ENCODE measurements at regions not wholly inside any gene's neighbourhood (a gene's known extent, or its start where the extent isn't known, plus 50 kb on each side); places are given as distances from the start of the nearest gene placed in this dataset.

- DNase-seq (ENCODE audit: low spot score) = no peak
- no peak overlapping the region for H3K14ac ChIP-seq (ENCODE audit: low read length)
- no peaks in the 10 kb centered on the region for H3K79me1 ChIP-seq (ENCODE audit: low read depth, low read length)
- H4K91ac ChIP-seq (ENCODE audit: low read depth, low read length, poor library complexity) = no peak overlapping the region
- H3K36me3 ChIP-seq (replicated peaks in 1 of 2; ENCODE audit: control insufficient read depth in 2 of 2, insufficient read depth in 2 of 2, low read length in 2 of 2) = no peaks in the 10 kb centered on the region
- no peaks in the 10 kb centered on the region for H3K27me3 ChIP-seq (ENCODE audit: control insufficient read depth in 3 of 3, insufficient read depth in 3 of 3, low read depth in 1 of 3, low read length in 3 of 3)
- no peak overlapping the region for H3K18ac ChIP-seq (ENCODE audit: low read length)
- no peak overlapping the region for H2AK5ac ChIP-seq (ENCODE audit: low read depth, low read length)
- H2BK12ac ChIP-seq (ENCODE audit: low read length) = no peak overlapping the region
- H3K4me3 ChIP-seq (ENCODE audit: low read length in 2 of 2) = no peak overlapping the region
- no CpG with 5 or more reads among the region's 3 CpGs for WGBS, 2 donors (ENCODE audit: extremely low coverage in 2 of 2, insufficient read length in 2 of 2, insufficient replicate concordance in 1 of 2)
- no peak overlapping the region for H3K23ac ChIP-seq (ENCODE audit: low read depth, low read length, poor library complexity)
- H3K4ac ChIP-seq (ENCODE audit: low read length) = no peak overlapping the region
- H4K8ac ChIP-seq (ENCODE audit: low read depth, low read length) = no peak overlapping the region
- H2BK120ac ChIP-seq (ENCODE audit: low read depth, low read length) = no peak overlapping the region
- no peaks in the 10 kb centered on the region for H3K9me3 ChIP-seq (replicated peaks in 1 of 2; ENCODE audit: control insufficient read depth in 2 of 2, insufficient read depth in 1 of 2, low read depth in 1 of 2, low read length in 2 of 2)
- no peak overlapping the region for H2AFZ ChIP-seq (ENCODE audit: low read length)
- no peak overlapping the region for H3K27ac ChIP-seq (replicated peaks; ENCODE audit: low read length)
- H3K4me2 ChIP-seq (ENCODE audit: insufficient read depth, low read length, poor library complexity, severe bottlenecking) = no peak overlapping the region
- no peak overlapping the region for H2BK15ac ChIP-seq (ENCODE audit: low read length)
- no peak overlapping the region for H2BK5ac ChIP-seq (ENCODE audit: low read length)
- H3K4me1 ChIP-seq (ENCODE audit: control insufficient read depth in 2 of 2, insufficient read depth in 1 of 2, low read depth in 1 of 2, low read length in 2 of 2) = no peaks in the 10 kb centered on the region
- H3K9ac ChIP-seq (ENCODE audit: low read depth, low read length, poor library complexity) = no peak overlapping the region
Observed at GRCh38 chr21:15531986-15532385, 197.8 kb upstream of the USP25 start.

DNA sequence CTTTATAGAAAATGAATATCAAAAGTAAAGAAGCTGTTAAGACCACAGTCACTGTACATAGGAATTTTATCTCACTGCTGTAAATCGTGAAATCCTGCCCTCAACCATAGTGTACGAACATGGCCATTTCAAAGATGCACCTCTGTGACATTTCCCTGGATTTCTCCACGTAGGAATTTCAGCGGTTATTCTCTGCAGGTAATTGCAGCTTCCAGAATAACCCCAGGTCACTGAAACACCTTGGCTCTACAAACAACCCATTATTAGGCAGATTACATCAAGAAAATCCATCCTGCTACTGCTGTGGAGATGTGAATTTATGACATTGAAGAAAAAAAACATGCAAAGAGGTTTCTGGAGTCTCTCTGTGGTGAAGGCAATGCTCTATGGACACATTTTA is 196.2 kb upstream of the USP25 start:
- H3K9me3 ChIP-seq (replicated peaks in 1 of 2; ENCODE audit: control insufficient read depth in 2 of 2, insufficient read depth in 1 of 2, low read depth in 1 of 2, low read length in 2 of 2) = no peaks in the 10 kb centered on the region
- H3K4me2 ChIP-seq (ENCODE audit: insufficient read depth, low read length, poor library complexity, severe bottlenecking) = no peak overlapping the region
- no peaks in the 10 kb centered on the region for H3K79me1 ChIP-seq (ENCODE audit: low read depth, low read length)
- no peak overlapping the region for H3K18ac ChIP-seq (ENCODE audit: low read length)
- H2BK120ac ChIP-seq (ENCODE audit: low read depth, low read length) = no peak overlapping the region
- no peak overlapping the region for H2AK5ac ChIP-seq (ENCODE audit: low read depth, low read length)
- H3K4me1 ChIP-seq (ENCODE audit: control insufficient read depth in 2 of 2, insufficient read depth in 1 of 2, low read depth in 1 of 2, low read length in 2 of 2) = no peaks in the 10 kb centered on the region
- no peak overlapping the region for H3K23ac ChIP-seq (ENCODE audit: low read depth, low read length, poor library complexity)
- H2BK15ac ChIP-seq (ENCODE audit: low read length) = no peak overlapping the region
- no peak overlapping the region for H3K4me3 ChIP-seq (ENCODE audit: low read length in 2 of 2)
- no peak overlapping the region for H2BK12ac ChIP-seq (ENCODE audit: low read length)
- no CpG with 5 or more reads among the region's 4 CpGs for WGBS, 2 donors (ENCODE audit: extremely low coverage in 2 of 2, insufficient read length in 2 of 2, insufficient replicate concordance in 1 of 2)
- H4K8ac ChIP-seq (ENCODE audit: low read depth, low read length) = no peak overlapping the region
- H3K36me3 ChIP-seq (replicated peaks in 1 of 2; ENCODE audit: control insufficient read depth in 2 of 2, insufficient read depth in 2 of 2, low read length in 2 of 2) = no peaks in the 10 kb centered on the region
- no peak overlapping the region for H3K14ac ChIP-seq (ENCODE audit: low read length)
- H3K27ac ChIP-seq (replicated peaks; ENCODE audit: low read length) = no peak overlapping the region
- H3K4ac ChIP-seq (ENCODE audit: low read length) = no peak overlapping the region
- no peak overlapping the region for H4K91ac ChIP-seq (ENCODE audit: low read depth, low read length, poor library complexity)
- H3K9ac ChIP-seq (ENCODE audit: low read depth, low read length, poor library complexity) = no peak overlapping the region
- no peak overlapping the region for H2AFZ ChIP-seq (ENCODE audit: low read length)
- DNase-seq (ENCODE audit: low spot score) = no peak
- H3K27me3 ChIP-seq (ENCODE audit: control insufficient read depth in 3 of 3, insufficient read depth in 3 of 3, low read depth in 1 of 3, low read length in 3 of 3) = no peaks in the 10 kb centered on the region
- no peak overlapping the region for H2BK5ac ChIP-seq (ENCODE audit: low read length)

DNA sequence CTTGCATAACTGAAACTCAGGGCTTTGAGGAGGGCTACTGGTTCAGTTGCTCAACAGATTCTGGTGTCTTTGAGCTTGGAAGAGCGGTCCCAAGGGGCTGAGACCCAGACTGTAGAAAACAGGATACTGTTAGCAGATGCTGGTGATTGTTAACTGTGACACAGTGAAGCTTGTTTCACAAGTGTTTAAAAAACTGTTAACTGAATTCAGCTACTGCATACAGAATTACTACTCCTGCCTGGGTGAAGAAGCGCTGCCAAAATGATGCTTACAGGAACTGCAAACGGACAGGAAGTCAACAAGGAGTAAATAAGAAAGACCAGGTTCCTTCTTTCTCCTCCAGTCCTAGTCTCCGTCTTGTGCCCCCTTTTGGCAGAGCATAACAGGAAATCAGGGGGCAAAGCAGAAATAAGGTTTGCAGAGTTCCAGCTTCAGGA is 195.3 kb upstream of the USP25 start:
- Histone ChIP-seq H3K18ac (ENCODE audit: low read length) (no peak overlapping the region), H4K91ac (ENCODE audit: low read depth, low read length, poor library complexity) (no peak overlapping the region), H2BK15ac (ENCODE audit: low read length) (no peak overlapping the region), H3K4me3 (ENCODE audit: low read length in 2 of 2) (no peak overlapping the region), H3K79me1 (ENCODE audit: low read depth, low read length) (no peaks in the 10 kb centered on the region), H3K23ac (ENCODE audit: low read depth, low read length, poor library complexity) (no peak overlapping the region), H3K9me3 (replicated peaks in 1 of 2; ENCODE audit: control insufficient read depth in 2 of 2, insufficient read depth in 1 of 2, low read depth in 1 of 2, low read length in 2 of 2) (no peaks in the 10 kb centered on the region), H2BK120ac (ENCODE audit: low read depth, low read length) (no peak overlapping the region), H3K4ac (ENCODE audit: low read length) (no peak overlapping the region), H2BK5ac (ENCODE audit: low read length) (no peak overlapping the region), H2BK12ac (ENCODE audit: low read length) (no peak overlapping the region), H3K4me2 (ENCODE audit: insufficient read depth, low read length, poor library complexity, severe bottlenecking) (no peak overlapping the region), H3K14ac (ENCODE audit: low read length) (no peak overlapping the region), H3K36me3 (replicated peaks in 1 of 2; ENCODE audit: control insufficient read depth in 2 of 2, insufficient read depth in 2 of 2, low read length in 2 of 2) (no peaks in the 10 kb centered on the region), H3K27me3 (ENCODE audit: control insufficient read depth in 3 of 3, insufficient read depth in 3 of 3, low read depth in 1 of 3, low read length in 3 of 3) (no peaks in the 10 kb centered on the region), H3K27ac (replicated peaks; ENCODE audit: low read length) (no peak overlapping the region), H2AFZ (ENCODE audit: low read length) (no peak overlapping the region), H4K8ac (ENCODE audit: low read depth, low read length) (no peak overlapping the region), H2AK5ac (ENCODE audit: low read depth, low read length) (no peak overlapping the region), H3K4me1 (ENCODE audit: control insufficient read depth in 2 of 2, insufficient read depth in 1 of 2, low read depth in 1 of 2, low read length in 2 of 2) (no peaks in the 10 kb centered on the region), H3K9ac (ENCODE audit: low read depth, low read length, poor library complexity) (no peak overlapping the region)
- no peak for DNase-seq (ENCODE audit: low spot score)
- WGBS, 2 donors (ENCODE audit: extremely low coverage in 2 of 2, insufficient read length in 2 of 2, insufficient replicate concordance in 1 of 2) = no CpG with 5 or more reads among the region's 4 CpGs

GRCh38 chr21:15539376-15539775 is 190.4 kb upstream of the USP25 start:
- no peak overlapping the region for H3K14ac ChIP-seq (ENCODE audit: low read length)
- H3K27me3 ChIP-seq (ENCODE audit: control insufficient read depth in 3 of 3, insufficient read depth in 3 of 3, low read depth in 1 of 3, low read length in 3 of 3) = no peaks in the 10 kb centered on the region
- peaks cover 0 to 2% of the 10 kb centered on the region in 2 donors for H3K4me1 ChIP-seq (ENCODE audit: control insufficient read depth in 2 of 2, insufficient read depth in 1 of 2, low read depth in 1 of 2, low read length in 2 of 2)
- no peak for DNase-seq (ENCODE audit: low spot score)
- no peaks in the 10 kb centered on the region for H3K36me3 ChIP-seq (replicated peaks in 1 of 2; ENCODE audit: control insufficient read depth in 2 of 2, insufficient read depth in 2 of 2, low read length in 2 of 2)
- H3K9ac ChIP-seq (ENCODE audit: low read depth, low read length, poor library complexity) = no peak overlapping the region
- no peak overlapping the region for H2BK12ac ChIP-seq (ENCODE audit: low read length)
- no peaks in the 10 kb centered on the region for H3K79me1 ChIP-seq (ENCODE audit: low read depth, low read length)
- no peak overlapping the region for H2BK15ac ChIP-seq (ENCODE audit: low read length)
- H3K4me2 ChIP-seq (ENCODE audit: insufficient read depth, low read length, poor library complexity, severe bottlenecking) = no peak overlapping the region
- no peak overlapping the region for H4K91ac ChIP-seq (ENCODE audit: low read depth, low read length, poor library complexity)
- no peak overlapping the region for H3K18ac ChIP-seq (ENCODE audit: low read length)
- H2BK120ac ChIP-seq (ENCODE audit: low read depth, low read length) = no peak overlapping the region
- H3K4ac ChIP-seq (ENCODE audit: low read length) = no peak overlapping the region
- no peak overlapping the region for H3K4me3 ChIP-seq (ENCODE audit: low read length in 2 of 2)
- no peak overlapping the region for H2BK5ac ChIP-seq (ENCODE audit: low read length)
- no peak overlapping the region for H2AFZ ChIP-seq (ENCODE audit: low read length)
- no peaks in the 10 kb centered on the region for H3K9me3 ChIP-seq (replicated peaks in 1 of 2; ENCODE audit: control insufficient read depth in 2 of 2, insufficient read depth in 1 of 2, low read depth in 1 of 2, low read length in 2 of 2)
- H3K23ac ChIP-seq (ENCODE audit: low read depth, low read length, poor library complexity) = no peak overlapping the region
- no peak overlapping the region for H4K8ac ChIP-seq (ENCODE audit: low read depth, low read length)
- WGBS, 2 donors (ENCODE audit: extremely low coverage in 2 of 2, insufficient read length in 2 of 2, insufficient replicate concordance in 1 of 2) = no CpG with 5 or more reads among the region's 2 CpGs
- H2AK5ac ChIP-seq (ENCODE audit: low read depth, low read length) = no peak overlapping the region
- no peak overlapping the region for H3K27ac ChIP-seq (replicated peaks; ENCODE audit: low read length)
